ENCODE measurements at regions not wholly inside any gene's neighbourhood (a gene's known extent, or its start where the extent isn't known, plus 50 kb on each side); places are given as distances from the start of the nearest gene placed in this dataset.

DNA sequence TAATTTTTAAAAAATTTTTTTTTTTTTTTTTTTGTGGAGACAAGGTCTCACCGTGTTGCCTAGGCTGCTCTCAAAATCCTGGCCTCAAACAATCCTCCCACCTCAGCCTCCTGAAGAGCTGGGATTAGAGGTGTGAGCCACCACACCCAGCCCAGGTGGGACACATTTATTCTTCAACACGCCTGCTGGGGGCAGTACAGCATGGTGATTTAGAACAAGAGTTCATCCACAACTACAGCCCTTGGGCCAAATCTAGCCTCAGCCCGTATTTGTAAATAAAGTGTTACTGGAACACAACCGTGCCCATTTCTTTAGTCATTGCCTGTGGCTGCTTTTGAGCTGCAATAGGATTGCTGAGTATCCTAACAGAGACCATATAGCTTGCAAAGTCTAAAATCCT, 92.8 kb downstream of the KATNIP start:
- TF ChIP-seq EP300 (IDR thresholded peaks at IDR 0.05) (no peak), POLR2AphosphoS5 (IDR thresholded peaks at IDR 0.05) (no peak)
- TF ChIP-seq, protein P1, sequence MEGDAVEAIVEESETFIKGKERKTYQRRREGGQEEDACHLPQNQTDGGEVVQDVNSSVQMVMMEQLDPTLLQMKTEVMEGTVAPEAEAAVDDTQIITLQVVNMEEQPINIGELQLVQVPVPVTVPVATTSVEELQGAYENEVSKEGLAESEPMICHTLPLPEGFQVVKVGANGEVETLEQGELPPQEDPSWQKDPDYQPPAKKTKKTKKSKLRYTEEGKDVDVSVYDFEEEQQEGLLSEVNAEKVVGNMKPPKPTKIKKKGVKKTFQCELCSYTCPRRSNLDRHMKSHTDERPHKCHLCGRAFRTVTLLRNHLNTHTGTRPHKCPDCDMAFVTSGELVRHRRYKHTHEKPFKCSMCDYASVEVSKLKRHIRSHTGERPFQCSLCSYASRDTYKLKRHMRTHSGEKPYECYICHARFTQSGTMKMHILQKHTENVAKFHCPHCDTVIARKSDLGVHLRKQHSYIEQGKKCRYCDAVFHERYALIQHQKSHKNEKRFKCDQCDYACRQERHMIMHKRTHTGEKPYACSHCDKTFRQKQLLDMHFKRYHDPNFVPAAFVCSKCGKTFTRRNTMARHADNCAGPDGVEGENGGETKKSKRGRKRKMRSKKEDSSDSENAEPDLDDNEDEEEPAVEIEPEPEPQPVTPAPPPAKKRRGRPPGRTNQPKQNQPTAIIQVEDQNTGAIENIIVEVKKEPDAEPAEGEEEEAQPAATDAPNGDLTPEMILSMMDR (IDR thresholded peaks at IDR 0.05) = peak in 1 of 3 experiments; percentile 9

Data from esophagus muscularis mucosa (tissue), 4 donors.